CD4-positive, alpha-beta memory T cell (primary cell): ENCODE measurements at regions not wholly inside any gene's neighbourhood (a gene's known extent, or its start where the extent isn't known, plus 50 kb on each side); places are given as distances from the start of the nearest gene placed in this dataset.
"Not testable (repeated sequence)": the region's sequence is repeated elsewhere in the genome, so short reads cannot be mapped to it uniquely, and the experiment has no call there.

ENCODE experiments used
- CTCF ChIA-PET: fragments of 350-600 bp; sonication (Branson Sonifier 250); formaldehyde crosslinking; loops from one replicate; lab custom pipeline; 2021; ENCODE audit warnings: inconsistent platforms; ENCODE audit not compliant: partially characterized antibody; lab: Charles Lee
- POLR2A ChIA-PET: fragments of 350-600 bp; sonication (Branson Sonifier 250); formaldehyde crosslinking; loops from one replicate; lab custom pipeline; 2021; ENCODE audit not compliant: partially characterized antibody; lab: Charles Lee
- DNase-seq, 5 donors: peaks; one replicate each; pipeline versions ENCODE4 v3.0.0 to v3.0.0-alpha.2; 2020 to 2022; ENCODE audit warnings: mixed read lengths in 1 of 5
- H3K27ac ChIP-seq: one replicate; pipeline ENCODE4 v1.7.0; 2013; ENCODE audit warnings: low read depth, low read length
- H3K27me3 ChIP-seq: 2 replicates; pipeline ENCODE4 v1.7.0; 2013; ENCODE audit warnings: mild to moderate bottlenecking, low read length, moderate library complexity; ENCODE audit not compliant: insufficient read depth
- H3K36me3 ChIP-seq: 2 replicates; pipeline ENCODE4 v1.7.0; 2013; ENCODE audit warnings: mild to moderate bottlenecking, low read length, moderate library complexity; ENCODE audit not compliant: insufficient read depth
- H3K4me1 ChIP-seq: 2 replicates; pipeline ENCODE4 v1.7.0; 2013; ENCODE audit warnings: mild to moderate bottlenecking, low read length, moderate library complexity; ENCODE audit not compliant: insufficient read depth
- H3K4me3 ChIP-seq, 2 donors: one replicate each; pipeline ENCODE4 v1.7.0; 2013; ENCODE audit warnings: low read length in 2 of 2, mild to moderate bottlenecking in 1 of 2
- H3K9me3 ChIP-seq, 2 donors: one replicate each; pipeline ENCODE4 v1.7.0; 2013; ENCODE audit warnings: low read length in 2 of 2, control low read depth in 1 of 2; ENCODE audit not compliant: control insufficient read depth in 1 of 2
- H3K27ac Mint-ChIP-seq, 7 donors: one replicate each; pipeline ENCODE4 v1.8.0; 2020 to 2021; ENCODE audit warnings: mixed read lengths in 7 of 7, mild to moderate bottlenecking in 6 of 7, inconsistent platforms in 3 of 7, moderate library complexity in 3 of 7
- H3K27me3 Mint-ChIP-seq, 2 donors: one replicate each; pipeline ENCODE4 v1.8.0; 2020 to 2021; ENCODE audit warnings: mixed read lengths in 2 of 2
- H3K36me3 Mint-ChIP-seq, 2 donors: one replicate each; pipeline ENCODE4 v1.8.0; 2020 to 2021; ENCODE audit warnings: mixed read lengths in 2 of 2, inconsistent platforms in 1 of 2, mild to moderate bottlenecking in 1 of 2
- H3K4me1 Mint-ChIP-seq, 4 donors: one replicate each; pipeline ENCODE4 v1.8.0; 2020 to 2021; ENCODE audit warnings: mixed read lengths in 4 of 4, mild to moderate bottlenecking in 1 of 4
- H3K4me3 Mint-ChIP-seq, 8 donors: one replicate each; pipeline ENCODE4 v1.8.0; 2020 to 2021; ENCODE audit warnings: mixed read lengths in 8 of 8, mild to moderate bottlenecking in 7 of 8, moderate library complexity in 6 of 8, inconsistent platforms in 3 of 8
- H3K9me3 Mint-ChIP-seq, 8 donors: one replicate each; pipeline ENCODE4 v1.8.0; 2020 to 2021; ENCODE audit warnings: mixed read lengths in 8 of 8, mild to moderate bottlenecking in 5 of 8, inconsistent platforms in 3 of 8, moderate library complexity in 1 of 8
- intact Hi-C: fragments of 100-400 bp; cut with micrococcal nuclease; formaldehyde crosslinking; loops from one replicate; pipeline ENCODE4 v1.15.1; 2023

DNA sequence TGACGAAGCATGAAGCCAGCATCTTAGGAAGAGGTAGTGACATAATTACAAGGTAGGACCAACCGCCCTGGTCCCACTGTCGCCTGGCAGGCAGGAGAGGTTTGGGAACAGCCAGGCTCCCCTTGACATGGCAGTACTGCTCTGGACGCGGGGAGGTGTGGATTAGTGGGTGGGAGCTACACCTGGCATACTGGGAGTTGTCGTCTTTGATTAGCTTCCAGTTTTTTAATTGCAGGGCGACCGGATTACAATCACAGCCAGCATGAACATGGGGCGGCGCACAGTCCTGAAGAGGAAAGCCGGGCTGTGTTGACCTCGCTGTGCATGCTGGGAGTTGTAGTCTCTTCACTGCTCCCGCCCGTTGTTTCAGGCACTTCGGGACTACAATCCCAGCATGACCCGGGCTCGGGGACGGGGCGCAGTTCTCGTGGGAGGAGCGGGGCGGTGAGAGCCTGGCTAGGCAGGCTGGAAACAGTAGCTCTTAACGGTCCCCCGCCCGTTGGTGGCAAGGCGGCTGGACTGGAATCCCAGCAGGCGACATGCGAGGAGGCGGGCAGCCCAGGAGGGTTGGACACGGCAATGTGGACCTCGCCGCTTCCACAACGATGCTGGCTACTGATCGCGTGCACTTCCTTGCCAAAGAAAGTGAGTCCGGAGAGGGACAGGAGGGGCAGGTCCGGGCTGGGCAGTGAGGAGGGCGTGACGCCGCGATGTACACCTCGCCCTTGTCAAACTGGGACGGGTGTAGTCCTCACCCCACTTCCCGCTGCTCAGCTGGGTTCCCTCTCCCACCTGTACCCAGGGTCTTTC lies 98.0 kb upstream of the ZNF722 start:
- Mint-ChIP-seq H3K4me3 (peak overlapping the region; percentile 93 to 99 (median 96)), H3K4me1 (peaks cover 0 to 20% (median 6%) of the 10 kb centered on the region in 4 donors), H3K27me3 (no peaks in the 10 kb centered on the region), H3K9me3 (peaks cover 0 to 37% (median 7%) of the 10 kb centered on the region in 8 donors), H3K27ac (peak overlapping the region; percentile 82 to 99 (median 98)), H3K36me3 (peaks cover 6 to 15% of the 10 kb centered on the region in 2 donors)
- H3K27ac ChIP-seq, result peak overlapping the region; percentile 68
- ChIA-PET POLR2A (interaction anchor here (1.3 to 4.2 kb wide), 5 partner anchors 22 to 894 kb away, joined by 5 to 60 read pairs (median 6); partner anchors contain the start of genes ZNF138 and ZNF680), CTCF (interaction anchor here (1.0 to 1.7 kb wide), 3 partner anchors 25 to 765 kb away, joined by 3 to 9 read pairs (median 4); partner anchors contain the start of gene ZNF107)
- H3K4me1 ChIP-seq, result no peaks in the 10 kb centered on the region
- DNase-seq, result peak; percentile 79 to 94 (median 92)
- H3K9me3 ChIP-seq, result no peaks in the 10 kb centered on the region
- H3K4me3 ChIP-seq, result peak overlapping the region; percentile 41 to 61
- intact Hi-C loops, result loop anchor here (1.0 to 5.0 kb wide), 3 partner anchors 26 to 1137 kb away; no protein-coding TSS in a partner anchor
- no peaks in the 10 kb centered on the region for H3K27me3 ChIP-seq
- H3K36me3 ChIP-seq, result no peaks in the 10 kb centered on the region

DNA sequence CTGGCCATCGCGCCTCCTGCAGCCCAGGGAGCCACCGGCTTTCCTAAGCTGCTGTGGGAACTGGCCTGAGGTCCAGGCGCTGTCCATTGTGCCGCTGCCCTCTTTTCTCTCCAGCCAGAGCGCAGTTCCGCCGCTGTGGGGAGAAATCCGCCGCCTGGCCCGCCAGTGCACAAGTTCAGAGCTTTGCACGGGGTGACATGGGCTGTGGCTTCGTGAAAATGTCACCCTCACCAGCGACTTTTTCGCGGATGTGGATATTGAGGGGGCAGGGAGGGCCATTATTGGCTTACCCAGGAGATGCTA lies 97.5 kb upstream of the ZNF722 start:
- CTCF ChIA-PET, result interaction anchor here (1.0 to 1.7 kb wide), 2 partner anchors 25 to 765 kb away, joined by 4 to 9 read pairs; partner anchors contain the start of gene ZNF107
- DNase-seq, result peak in 2 of 5 donors; percentile 11 to 36

DNA sequence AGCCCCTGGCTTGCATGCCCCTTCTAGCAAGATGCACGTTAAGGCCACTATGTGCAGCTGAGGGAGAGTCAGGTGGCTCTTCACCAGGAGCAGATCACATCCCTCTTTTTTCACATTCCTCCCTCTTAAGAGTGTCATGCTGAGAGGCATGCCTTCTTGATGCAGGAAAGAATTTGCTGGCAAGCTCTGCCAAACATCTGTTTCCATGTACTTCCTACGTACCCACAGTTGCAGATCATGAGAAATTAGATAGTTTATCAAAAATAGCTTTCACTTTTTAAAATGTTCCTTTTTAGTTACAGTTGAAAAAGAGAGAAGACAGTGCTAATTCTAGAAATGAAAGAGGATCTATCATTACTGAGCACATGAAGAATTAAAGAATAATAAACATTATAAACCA lies 79.7 kb upstream of the ZNF722 start:
- POLR2A ChIA-PET, result no interaction called here
- no peaks in the 10 kb centered on the region for H3K9me3 ChIP-seq
- H3K27ac ChIP-seq, result no peak overlapping the region
- no peak overlapping the region for H3K4me3 Mint-ChIP-seq
- peaks cover 0 to 26% (median 5%) of the 10 kb centered on the region in 8 donors for H3K9me3 Mint-ChIP-seq
- H3K4me1 ChIP-seq, result no peaks in the 10 kb centered on the region
- H3K27ac Mint-ChIP-seq, result no peak overlapping the region
- H3K36me3 Mint-ChIP-seq, result peaks cover 5 to 19% of the 10 kb centered on the region in 2 donors
- H3K36me3 ChIP-seq, result no peaks in the 10 kb centered on the region
- CTCF ChIA-PET, result no interaction called here
- no peaks in the 10 kb centered on the region for H3K27me3 Mint-ChIP-seq
- H3K27me3 ChIP-seq, result no peaks in the 10 kb centered on the region
- DNase-seq, result no peak
- intact Hi-C loops, result no loop called here
- no peaks in the 10 kb centered on the region for H3K4me1 Mint-ChIP-seq
- H3K4me3 ChIP-seq, result no peak overlapping the region

More for the DNA sequence above, 97.5 kb upstream of the ZNF722 start:
- Mint-ChIP-seq H3K4me3 (peak overlapping the region; percentile 93 to 99 (median 96)), H3K27ac (peak overlapping the region in 1 of 7 donors; percentile 82), H3K9me3 (peaks cover 0 to 39% (median 7%) of the 10 kb centered on the region in 8 donors), H3K4me1 (peaks cover 0 to 20% (median 7%) of the 10 kb centered on the region in 4 donors), H3K36me3 (peaks cover 9 to 18% of the 10 kb centered on the region in 2 donors)
- not testable (repeated sequence) for H3K36me3 ChIP-seq, H3K27me3 ChIP-seq, H3K27me3 Mint-ChIP-seq, H3K4me1 ChIP-seq, H3K9me3 ChIP-seq
- Histone ChIP-seq H3K27ac (peak overlapping the region; percentile 33), H3K4me3 (peak overlapping the region in 1 of 2 donors; percentile 41)
- POLR2A ChIA-PET, result interaction anchor here (1.3 to 4.2 kb wide), 4 partner anchors 22 to 662 kb away, joined by 6 to 60 read pairs (median 10); partner anchors contain the start of gene ZNF680
- intact Hi-C loops, result loop anchor here (2.0 to 5.0 kb wide), 2 partner anchors 414 to 1136 kb away; no protein-coding TSS in a partner anchor

DNA sequence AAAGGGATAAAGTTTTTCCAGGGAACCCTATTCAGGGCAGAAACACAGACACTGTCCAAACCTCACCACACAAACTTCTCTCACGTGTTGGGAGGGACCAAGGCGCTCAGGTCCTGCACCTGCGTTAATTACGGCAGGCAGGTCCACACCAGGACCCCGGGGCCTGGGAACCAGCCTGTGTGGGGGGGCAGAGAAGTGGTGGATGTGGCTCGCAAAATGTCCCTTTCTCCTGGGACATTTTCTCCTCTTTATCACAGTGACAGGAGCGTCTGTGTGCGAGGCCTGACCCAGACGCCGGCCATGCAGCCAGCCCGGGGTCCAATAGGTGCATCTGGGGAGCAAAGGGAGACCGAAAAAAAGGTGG lies 73.4 kb upstream of the ZNF722 start:
- Histone ChIP-seq H3K36me3 (no peaks in the 10 kb centered on the region), H3K27me3 (no peaks in the 10 kb centered on the region), H3K4me1 (peaks cover 6% of the 10 kb centered on the region), H3K27ac (no peak overlapping the region), H3K9me3 (no peaks in the 10 kb centered on the region), H3K4me3 (peak overlapping the region in 1 of 2 donors; percentile 58)
- no peak for DNase-seq
- intact Hi-C loops, result loop anchor here (5.0 kb wide), 1 partner anchor 1112 kb away; no protein-coding TSS in a partner anchor
- no peaks in the 10 kb centered on the region for H3K27me3 Mint-ChIP-seq
- ChIA-PET CTCF (interaction anchor here (1.0 to 1.5 kb wide), 2 partner anchors 25 to 382 kb away, joined by 3 to 9 read pairs; no protein-coding TSS in a partner anchor), POLR2A (interaction anchor here (1.0 to 2.7 kb wide), 6 partner anchors 24 to 1081 kb away, joined by 4 to 60 read pairs (median 10); partner anchors contain the start of genes ERV3-1, ZNF107, ZNF680 and ZNF736)
- peaks cover 3 to 18% (median 12%) of the 10 kb centered on the region in 4 donors for H3K4me1 Mint-ChIP-seq
- H3K9me3 Mint-ChIP-seq, result peaks cover 0 to 29% (median 4%) of the 10 kb centered on the region in 8 donors
- peaks cover 0 to 9% of the 10 kb centered on the region in 2 donors for H3K36me3 Mint-ChIP-seq
- peak overlapping the region in 6 of 7 donors; percentile 93 to 98 (median 97) for H3K27ac Mint-ChIP-seq
- H3K4me3 Mint-ChIP-seq, result peak overlapping the region; percentile 94 to 99 (median 98)

DNA sequence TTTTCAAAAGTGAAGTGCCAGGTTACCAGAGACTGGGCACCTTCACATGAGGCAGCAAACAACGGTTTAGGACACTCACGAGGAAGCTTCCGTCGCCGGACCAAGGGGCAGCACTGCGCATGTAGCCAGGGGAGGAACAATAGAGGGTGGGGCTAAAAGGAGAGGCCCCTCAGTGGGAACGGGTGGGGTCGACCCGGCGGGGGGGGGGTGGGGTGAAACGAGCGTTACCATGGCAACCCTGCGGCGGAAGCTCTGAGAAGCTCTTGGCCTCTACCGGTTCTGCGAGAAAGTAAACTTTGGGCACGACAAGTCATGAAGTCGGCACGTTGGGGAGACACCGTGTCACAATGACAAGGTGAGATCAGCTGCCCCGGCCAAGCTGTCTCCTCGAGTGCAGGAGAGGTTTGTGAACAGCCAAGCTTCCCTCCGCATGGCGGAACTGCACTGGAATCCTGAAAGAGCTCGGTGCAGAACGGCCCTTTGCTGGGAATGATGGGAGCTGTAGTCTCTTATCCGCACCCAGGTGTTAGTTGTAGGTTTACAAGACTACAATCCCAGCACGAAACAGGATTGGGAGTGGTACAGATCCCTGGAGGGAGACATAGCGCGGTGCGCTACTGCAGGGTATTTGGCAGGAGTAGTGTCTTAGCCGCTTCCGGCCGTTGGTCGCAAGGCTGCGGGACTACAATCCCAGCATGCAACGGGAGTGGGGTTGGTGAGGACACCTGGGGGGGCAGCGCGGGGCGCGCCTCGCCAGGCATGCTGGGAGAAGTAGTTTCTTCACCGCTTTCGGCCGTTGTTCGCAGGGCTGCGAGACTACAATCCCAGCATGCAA lies 72.8 kb upstream of the ZNF722 start:
- no peaks in the 10 kb centered on the region for H3K36me3 ChIP-seq
- no peaks in the 10 kb centered on the region for H3K27me3 ChIP-seq
- DNase-seq, result peak; percentile 86 to 96 (median 94)
- peaks cover 3 to 18% (median 12%) of the 10 kb centered on the region in 4 donors for H3K4me1 Mint-ChIP-seq
- no peaks in the 10 kb centered on the region for H3K27me3 Mint-ChIP-seq
- peaks cover 0 to 30% (median 7%) of the 10 kb centered on the region in 8 donors for H3K9me3 Mint-ChIP-seq
- H3K27ac Mint-ChIP-seq, result peak overlapping the region; percentile 90 to 98 (median 97)
- CTCF ChIA-PET, result interaction anchor here (0.6 to 1.5 kb wide), 3 partner anchors 12 to 381 kb away, joined by 3 to 9 read pairs (median 3); no protein-coding TSS in a partner anchor
- H3K27ac ChIP-seq, result peak overlapping the region; percentile 64
- H3K9me3 ChIP-seq, result no peaks in the 10 kb centered on the region
- peaks cover 0 to 9% of the 10 kb centered on the region in 2 donors for H3K36me3 Mint-ChIP-seq
- peaks cover 6% of the 10 kb centered on the region for H3K4me1 ChIP-seq
- H3K4me3 Mint-ChIP-seq, result peak overlapping the region; percentile 94 to 99 (median 98)
- H3K4me3 ChIP-seq, result peak overlapping the region; percentile 58 to 73
- POLR2A ChIA-PET, result interaction anchor here (1.0 to 2.7 kb wide), 7 partner anchors 25 to 1081 kb away, joined by 3 to 60 read pairs (median 8); partner anchors contain the start of genes ERV3-1, ZNF107, ZNF680 and ZNF736
- intact Hi-C loops, result loop anchor here (1.0 to 5.0 kb wide), 6 partner anchors 26 to 1111 kb away; partner anchors contain the start of genes ZNF107, ZNF138, ZNF680 and ZNF736

DNA sequence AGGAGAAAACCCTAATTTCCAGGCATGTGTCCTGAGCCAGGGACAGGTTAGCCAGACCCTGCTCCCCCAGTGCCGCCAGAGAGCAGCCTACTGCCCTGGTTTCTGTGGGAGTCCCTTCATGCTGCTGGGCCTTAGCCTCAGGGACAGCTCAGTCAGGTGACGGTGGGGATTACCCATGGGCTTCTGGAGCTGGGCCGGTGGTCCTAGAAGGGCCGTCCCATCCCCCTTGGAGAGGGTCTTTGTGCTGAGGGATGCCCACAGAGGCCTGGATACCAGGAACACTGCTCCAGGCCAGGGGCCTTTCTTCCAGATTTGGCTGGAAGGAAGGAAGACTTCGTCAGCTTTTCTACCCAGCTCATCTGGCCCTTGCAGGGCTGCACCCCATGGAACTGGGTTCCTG lies 71.4 kb upstream of the ZNF722 start:
- Histone ChIP-seq H3K27ac (peak overlapping the region; percentile 64), H3K36me3 (no peaks in the 10 kb centered on the region), H3K4me1 (peaks cover 6% of the 10 kb centered on the region), H3K4me3 (peak overlapping the region in 1 of 2 donors; percentile 47), H3K9me3 (no peaks in the 10 kb centered on the region), H3K27me3 (no peaks in the 10 kb centered on the region)
- Mint-ChIP-seq H3K36me3 (peaks cover 0 to 9% of the 10 kb centered on the region in 2 donors), H3K9me3 (peaks cover 0 to 26% (median 7%) of the 10 kb centered on the region in 8 donors), H3K27me3 (no peaks in the 10 kb centered on the region), H3K27ac (peak overlapping the region in 2 of 7 donors; percentile 93 to 98), H3K4me1 (peaks cover 3 to 18% (median 12%) of the 10 kb centered on the region in 4 donors), H3K4me3 (peak overlapping the region in 7 of 8 donors; percentile 94 to 99 (median 98))
- intact Hi-C loops, result loop anchor here (5.0 kb wide), 1 partner anchor 1110 kb away; no protein-coding TSS in a partner anchor
- ChIA-PET POLR2A (interaction anchor here (1.0 to 2.7 kb wide), 2 partner anchors 26 to 387 kb away, joined by 3 to 60 read pairs; partner anchors contain the start of gene ZNF736), CTCF (no interaction called here)
- DNase-seq, result peak in 1 of 5 donors; percentile 35
